ENCODE measurements at regions not wholly inside any gene's neighbourhood (a gene's known extent, or its start where the extent isn't known, plus 50 kb on each side); places are given as distances from the start of the nearest gene placed in this dataset.

- H3K4me3 ChIP-seq (ENCODE audit: low read depth, low read length): no peak overlapping the region
- TF ChIP-seq CTCF (IDR thresholded peaks at IDR 0.05; ENCODE audit: low read depth, low read length): no peak
These were observed 92.2 kb upstream of the MAML3 start for GRCh38 chr4:140246216-140246615.

- no peak overlapping the region for H3K4me3 ChIP-seq (ENCODE audit: low read depth, low read length)
- no peak for TF ChIP-seq CTCF (IDR thresholded peaks at IDR 0.05; ENCODE audit: low read depth, low read length)
These were observed 90.3 kb upstream of the MAML3 start for GRCh38 chr4:140244328-140244727.

- H3K4me3 ChIP-seq (ENCODE audit: low read depth, low read length): no peak overlapping the region
- TF ChIP-seq CTCF (IDR thresholded peaks at IDR 0.05; ENCODE audit: low read depth, low read length): no peak
These were observed 89.3 kb upstream of the MAML3 start for GRCh38 chr4:140243278-140243753.

GRCh38 chr4:140242357-140243277 lies 88.6 kb upstream of the MAML3 start:
- TF ChIP-seq CTCF (IDR thresholded peaks at IDR 0.05; ENCODE audit: low read depth, low read length): no peak
- H3K4me3 ChIP-seq (ENCODE audit: low read depth, low read length): no peak overlapping the region

- no peak for TF ChIP-seq CTCF (IDR thresholded peaks at IDR 0.05; ENCODE audit: low read depth, low read length)
- no peak overlapping the region for H3K4me3 ChIP-seq (ENCODE audit: low read depth, low read length)
These were observed 86.3 kb upstream of the MAML3 start for GRCh38 chr4:140240237-140240636.

GRCh38 chr4:140239311-140239710 lies 85.3 kb upstream of the MAML3 start:
- no peak for TF ChIP-seq CTCF (IDR thresholded peaks at IDR 0.05; ENCODE audit: low read depth, low read length)
- no peak overlapping the region for H3K4me3 ChIP-seq (ENCODE audit: low read depth, low read length)

- no peak overlapping the region; the same call in 1 of the 2 replicates for H3K4me3 ChIP-seq (ENCODE audit: low read depth, low read length)
- no peak for TF ChIP-seq CTCF (IDR thresholded peaks at IDR 0.05; ENCODE audit: low read depth, low read length)
These were observed 84.5 kb upstream of the MAML3 start for GRCh38 chr4:140238351-140239056.
